Transverse colon (tissue), 4 donors: ENCODE measurements at regions not wholly inside any gene's neighbourhood (a gene's known extent, or its start where the extent isn't known, plus 50 kb on each side); places are given as distances from the start of the nearest gene placed in this dataset.
"Not testable (repeated sequence)": the region's sequence is repeated elsewhere in the genome, so short reads cannot be mapped to it uniquely, and the experiment has no call there.

Source experiments
- DNase-seq: peaks from one replicate; pipeline ENCODE4 v3.0.0-alpha.2; 2019
- H3K27ac ChIP-seq, 4 donors: fragments of 200-600 bp; sonication (generic); 2 replicates each; pipeline ENCODE4 v1.5.1; 2016 to 2018; ENCODE audit warnings: inconsistent platforms in 4 of 4
- H3K27me3 ChIP-seq: fragments of 200-600 bp; sonication (generic); 2 replicates; pipeline ENCODE4 v1.5.1; 2017; ENCODE audit warnings: inconsistent platforms
- H3K36me3 ChIP-seq, 4 donors: fragments of 200-600 bp; sonication (generic); 2 replicates each; pipeline ENCODE4 v1.5.1; 2017 to 2019; ENCODE audit warnings: inconsistent platforms in 4 of 4
- H3K4me1 ChIP-seq, 4 donors: fragments of 200-600 bp; sonication (generic); 2 replicates each; pipeline ENCODE4 v1.5.1; 2017 to 2020; ENCODE audit warnings: inconsistent platforms in 4 of 4
- H3K4me3 ChIP-seq, 4 donors: fragments of 200-600 bp; sonication (generic); 1 replicate in 1 of 4; 2 replicates in 3 of 4; pipeline versions ENCODE4 v1.5.1 to v1.6.1; 2017 to 2019; ENCODE audit warnings: inconsistent platforms in 4 of 4
- H3K9me3 ChIP-seq, 2 donors: fragments of 200-600 bp; sonication (generic); 2 replicates each; pipeline ENCODE4 v1.5.1; 2017 to 2019; ENCODE audit warnings: inconsistent platforms in 2 of 2
- EP300 ChIP-seq: sonication (generic); formaldehyde crosslinking; IDR thresholded peaks from one replicate; pipeline ENCODE4 v1.6.1; 2017; ENCODE audit warnings: antibody characterized with exemption, low read depth
- POLR2A ChIP-seq: fragments of 450-650 bp; IDR thresholded peaks from one replicate; pipeline ENCODE4 v1.6.1; 2016; ENCODE audit warnings: antibody characterized with exemption, mild to moderate bottlenecking, moderate library complexity
- POLR2AphosphoS5 ChIP-seq, 3 donors: sonication (generic); formaldehyde crosslinking; IDR thresholded peaks; one replicate each; pipeline ENCODE4 v1.6.1; 2016; ENCODE audit warnings: antibody characterized with exemption in 3 of 3
- WGBS, 2 donors: methylation state at CpG; one replicate each; pipeline ENCODE4 v1.1.5; 2018; ENCODE audit warnings: low coverage in 1 of 2; 5-methylcytosine and 5-hydroxymethylcytosine counted together
- in situ Hi-C, 4 donors: fragments of 200-750 bp; cut with MboI; loops; one replicate each; pipeline versions ENCODE4 v1.15.0 to v1.15.1; 2017; ENCODE audit warnings: low sequenced_read_pairs in 3 of 4, low pct_ligation_motif_present in 1 of 4, low pct_unique_long_range_greater_than_20kb in 1 of 4
- intact Hi-C: fragments of 100-400 bp; cut with DNase I; formaldehyde crosslinking; loops from one replicate; pipeline ENCODE4 v1.15.1; 2023; ENCODE audit warnings: low total_unique reads
- TF ChIP-seq, protein P1 (sequence below), 5 experiments: fragments of 200-600 bp in 3 of 5; fragments of 450-650 bp in 2 of 5; sonication (generic) in 3 of 5; IDR thresholded peaks; 1 replicate in 2 of 5; 2 replicates in 3 of 5; pipeline ENCODE4 v1.5.1; 2016 to 2017; ENCODE audit warnings: antibody characterized with exemption in 5 of 5, inconsistent platforms in 3 of 5, mild to moderate bottlenecking in 2 of 5, moderate library complexity in 1 of 5

DNA sequence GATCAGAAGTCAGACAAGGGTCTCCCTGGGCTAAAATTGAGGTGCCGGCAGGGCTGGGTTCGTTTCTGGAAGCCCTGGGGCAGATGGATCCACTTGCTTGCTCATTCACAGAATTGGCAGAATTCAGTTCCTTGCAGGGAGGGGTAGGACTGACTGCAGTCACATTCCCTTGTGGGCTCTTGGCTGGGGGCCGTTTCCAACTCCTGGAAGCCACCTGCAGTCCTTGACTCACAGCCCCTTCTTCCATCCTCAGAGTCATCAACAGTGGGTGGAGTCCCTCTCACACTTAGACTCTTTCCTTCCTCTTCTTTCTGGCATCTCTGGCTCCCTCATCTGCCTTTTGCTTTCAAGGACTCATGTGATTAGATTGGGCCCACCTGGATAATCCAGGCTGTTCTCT lies 54.6 kb upstream of the NANOS1 start:
- TF ChIP-seq, protein P1, sequence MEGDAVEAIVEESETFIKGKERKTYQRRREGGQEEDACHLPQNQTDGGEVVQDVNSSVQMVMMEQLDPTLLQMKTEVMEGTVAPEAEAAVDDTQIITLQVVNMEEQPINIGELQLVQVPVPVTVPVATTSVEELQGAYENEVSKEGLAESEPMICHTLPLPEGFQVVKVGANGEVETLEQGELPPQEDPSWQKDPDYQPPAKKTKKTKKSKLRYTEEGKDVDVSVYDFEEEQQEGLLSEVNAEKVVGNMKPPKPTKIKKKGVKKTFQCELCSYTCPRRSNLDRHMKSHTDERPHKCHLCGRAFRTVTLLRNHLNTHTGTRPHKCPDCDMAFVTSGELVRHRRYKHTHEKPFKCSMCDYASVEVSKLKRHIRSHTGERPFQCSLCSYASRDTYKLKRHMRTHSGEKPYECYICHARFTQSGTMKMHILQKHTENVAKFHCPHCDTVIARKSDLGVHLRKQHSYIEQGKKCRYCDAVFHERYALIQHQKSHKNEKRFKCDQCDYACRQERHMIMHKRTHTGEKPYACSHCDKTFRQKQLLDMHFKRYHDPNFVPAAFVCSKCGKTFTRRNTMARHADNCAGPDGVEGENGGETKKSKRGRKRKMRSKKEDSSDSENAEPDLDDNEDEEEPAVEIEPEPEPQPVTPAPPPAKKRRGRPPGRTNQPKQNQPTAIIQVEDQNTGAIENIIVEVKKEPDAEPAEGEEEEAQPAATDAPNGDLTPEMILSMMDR (IDR thresholded peaks at IDR 0.05) = no peak
- TF ChIP-seq POLR2AphosphoS5 (IDR thresholded peaks at IDR 0.05) (no peak), EP300 (no peak), POLR2A (no peak)
- Histone ChIP-seq H3K4me3 (no peak overlapping the region), H3K36me3 (no peaks in the 10 kb centered on the region), H3K27ac (no peak overlapping the region), H3K4me1 (no peaks in the 10 kb centered on the region), H3K9me3 (no peaks in the 10 kb centered on the region), H3K27me3 (no peaks in the 10 kb centered on the region)
- DNase-seq = no peak
- intact Hi-C loops = no loop called here
- in situ Hi-C loops = no loop called here
- 76 to 82% methylated on average over 2 to 3 of the region's 3 CpGs for WGBS, 2 donors

DNA sequence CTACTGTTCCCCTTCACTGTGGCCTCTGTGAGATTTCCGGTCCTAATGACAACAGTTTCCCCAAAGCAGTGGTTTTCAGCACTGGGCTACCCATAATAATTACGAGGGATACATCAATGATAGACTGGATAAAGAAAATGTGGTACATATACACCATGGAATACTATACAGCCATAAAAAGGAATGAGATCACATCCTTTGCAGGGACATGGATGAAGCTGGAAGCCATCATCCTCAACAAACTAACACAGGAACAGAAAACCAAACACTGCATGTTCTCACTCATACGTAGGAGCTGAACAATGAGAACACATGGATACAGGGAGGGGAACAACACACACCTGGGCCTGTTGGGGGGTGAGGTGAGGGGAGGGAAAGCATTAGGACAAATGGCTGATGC lies 53.3 kb upstream of the NANOS1 start:
- H3K27me3 ChIP-seq, DNase-seq, H3K27ac ChIP-seq, intact Hi-C loops, in situ Hi-C loops, H3K4me3 ChIP-seq, H3K9me3 ChIP-seq, H3K4me1 ChIP-seq, H3K36me3 ChIP-seq: not testable (repeated sequence)
- 76 to 87% methylated on average over 3 of the region's 3 CpGs for WGBS, 2 donors

DNA sequence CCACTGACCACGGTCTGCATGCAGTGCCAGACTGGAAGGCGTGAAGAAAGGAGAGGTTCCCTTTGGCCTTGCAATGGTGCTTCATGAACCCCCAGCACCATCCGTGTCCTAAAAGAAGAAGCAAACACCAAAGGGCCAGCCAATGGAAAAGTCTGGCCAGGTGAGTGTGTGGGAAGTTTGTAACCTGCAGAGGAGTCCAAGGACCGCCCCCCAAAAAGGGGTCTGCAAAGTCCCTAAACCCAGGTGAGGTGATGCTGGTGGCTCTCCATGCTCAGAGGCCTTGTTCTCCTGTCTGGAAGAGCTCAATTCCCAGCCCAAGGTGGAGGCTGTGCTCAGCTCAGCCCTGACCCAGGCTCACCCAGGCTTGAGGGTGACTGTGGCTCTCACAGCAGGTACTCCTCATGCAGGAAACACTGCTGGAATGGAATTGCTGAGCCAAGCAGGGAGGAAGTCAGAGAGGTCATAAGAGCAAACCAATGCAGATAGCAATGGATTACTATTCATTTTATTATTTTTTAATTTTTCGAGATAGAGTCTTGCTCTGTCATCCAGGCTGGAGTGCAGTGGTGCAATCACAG lies 52.4 kb upstream of the NANOS1 start:
- no peak overlapping the region for H3K27ac ChIP-seq
- 60 to 86% methylated on average over 3 to 5 of the region's 5 CpGs for WGBS, 2 donors
- DNase-seq = no peak
- no peak overlapping the region for H3K4me3 ChIP-seq
- intact Hi-C loops = no loop called here
- no peaks in the 10 kb centered on the region for H3K9me3 ChIP-seq
- no peaks in the 10 kb centered on the region for H3K27me3 ChIP-seq
- no peaks in the 10 kb centered on the region for H3K36me3 ChIP-seq
- TF ChIP-seq, protein P1 (IDR thresholded peaks at IDR 0.05) = no peak
- no peak for TF ChIP-seq POLR2AphosphoS5 (IDR thresholded peaks at IDR 0.05)
- no peak for TF ChIP-seq POLR2A
- no peak for TF ChIP-seq EP300
- no peaks in the 10 kb centered on the region for H3K4me1 ChIP-seq
- in situ Hi-C loops = no loop called here

GRCh38 chr10:118977835-118978234 lies 51.7 kb upstream of the NANOS1 start:
- no peaks in the 10 kb centered on the region for H3K27me3 ChIP-seq
- H3K4me1 ChIP-seq = no peaks in the 10 kb centered on the region
- in situ Hi-C loops = no loop called here
- H3K27ac ChIP-seq = no peak overlapping the region
- no peak for DNase-seq
- 65% methylated on average over 11 of the region's 13 CpGs; no CpG with 5 or more reads in 1 of the 2 donors for WGBS, 2 donors
- no peak overlapping the region for H3K4me3 ChIP-seq
- H3K36me3 ChIP-seq = no peaks in the 10 kb centered on the region
- H3K9me3 ChIP-seq = no peaks in the 10 kb centered on the region
- TF ChIP-seq POLR2A (no peak), POLR2AphosphoS5 (IDR thresholded peaks at IDR 0.05) (no peak), EP300 (no peak)
- TF ChIP-seq, protein P1 (IDR thresholded peaks at IDR 0.05) = no peak
- intact Hi-C loops = no loop called here
